Lower leg skin (tissue), 4 donors: ENCODE measurements at regions not wholly inside any gene's neighbourhood (a gene's known extent, or its start where the extent isn't known, plus 50 kb on each side); places are given as distances from the start of the nearest gene placed in this dataset.

ENCODE experiments used
- DNase-seq, 2 donors: peaks; one replicate each; pipeline ENCODE4 v3.0.0-alpha.2; 2019; ENCODE audit warnings: low spot score in 2 of 2
- H3K4me3 ChIP-seq: fragments of 200-600 bp; sonication (generic); 2 replicates; pipeline ENCODE4 v1.5.1; 2017; ENCODE audit warnings: mild to moderate bottlenecking, low read depth; ENCODE audit not compliant: poor library complexity, severe bottlenecking
- CTCF ChIP-seq, 3 donors: fragments of 450-650 bp; IDR thresholded peaks; one replicate each; pipeline ENCODE4 v1.5.1; 2016; ENCODE audit warnings: antibody characterized with exemption in 3 of 3, mild to moderate bottlenecking in 3 of 3, moderate library complexity in 2 of 3
- POLR2A ChIP-seq, 2 donors: fragments of 450-650 bp; IDR thresholded peaks; one replicate each; pipeline ENCODE4 v1.6.1; 2016 to 2017; ENCODE audit warnings: antibody characterized with exemption in 2 of 2, mild to moderate bottlenecking in 1 of 2, moderate library complexity in 1 of 2
- WGBS, 2 donors: methylation state at CpG; one replicate each; pipeline ENCODE4 v1.1.5; 2018; 5-methylcytosine and 5-hydroxymethylcytosine counted together
- intact Hi-C: fragments of 100-400 bp; cut with DNase I; formaldehyde crosslinking; loops from one replicate; pipeline ENCODE4 v1.15.0; 2023; ENCODE audit warnings: low total_unique reads

GRCh38 chr4:155430895-155431795 is 54.4 kb upstream of the MAP9 start:
- TF ChIP-seq POLR2A (IDR thresholded peaks at IDR 0.05) (no peak), CTCF (IDR thresholded peaks at IDR 0.05) (no peak)
- no peak overlapping the region for H3K4me3 ChIP-seq
- no peak for DNase-seq
- intact Hi-C loops: no loop called here
- WGBS, 2 donors: 38 to 45% methylated on average over 2 of the region's 2 CpGs

DNA sequence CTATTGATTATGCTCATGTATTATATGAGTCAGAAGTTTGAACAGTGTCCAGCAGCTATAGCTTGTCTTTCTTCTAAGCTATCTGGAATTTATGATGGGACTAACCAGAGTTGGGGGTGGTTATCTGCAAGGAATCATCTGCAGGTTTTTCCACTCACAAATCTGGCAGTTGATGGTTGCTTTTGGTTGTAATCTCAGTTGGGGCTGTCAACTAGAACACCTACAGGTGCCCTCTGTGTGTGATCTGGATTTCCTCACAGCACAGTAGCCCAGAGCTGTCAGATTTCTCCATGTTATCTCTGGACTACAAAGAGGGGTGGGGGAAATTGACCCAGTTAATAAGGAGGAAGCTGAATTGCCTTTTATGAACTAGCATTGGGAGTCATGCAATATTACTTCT is 51.4 kb upstream of the MAP9 start:
- no peak for DNase-seq
- intact Hi-C loops: no loop called here
- no peak for TF ChIP-seq POLR2A (IDR thresholded peaks at IDR 0.05)
- TF ChIP-seq CTCF (IDR thresholded peaks at IDR 0.05): no peak
- H3K4me3 ChIP-seq: no peak overlapping the region

- WGBS, 2 donors: 54 to 60% methylated on average over 9 of the region's 9 CpGs
These were observed 50.2 kb upstream of the MAP9 start for GRCh38 chr4:155426953-155427352.

More at GRCh38 chr4:155426953-155427352, 50.2 kb upstream of the MAP9 start:
- no peak overlapping the region for H3K4me3 ChIP-seq
- no peak for TF ChIP-seq POLR2A (IDR thresholded peaks at IDR 0.05)
- TF ChIP-seq CTCF (IDR thresholded peaks at IDR 0.05): no peak
- no peak for DNase-seq
- intact Hi-C loops: no loop called here
